Stimulated activated CD4-positive, alpha-beta T cell treated with anti-CD3 and anti-CD28 coated beads, Interleukin-2, amount 100 ng/mL, for 24 hours (primary cell): ENCODE measurements at regions not wholly inside any gene's neighbourhood (a gene's known extent, or its start where the extent isn't known, plus 50 kb on each side); places are given as distances from the start of the nearest gene placed in this dataset.
"Not testable (repeated sequence)": the region's sequence is repeated elsewhere in the genome, so short reads cannot be mapped to it uniquely, and the experiment has no call there.

Experiments
- DNase-seq, 2 donors: peaks; one replicate each; pipeline ENCODE4 v3.0.0-alpha.2; 2020

DNA sequence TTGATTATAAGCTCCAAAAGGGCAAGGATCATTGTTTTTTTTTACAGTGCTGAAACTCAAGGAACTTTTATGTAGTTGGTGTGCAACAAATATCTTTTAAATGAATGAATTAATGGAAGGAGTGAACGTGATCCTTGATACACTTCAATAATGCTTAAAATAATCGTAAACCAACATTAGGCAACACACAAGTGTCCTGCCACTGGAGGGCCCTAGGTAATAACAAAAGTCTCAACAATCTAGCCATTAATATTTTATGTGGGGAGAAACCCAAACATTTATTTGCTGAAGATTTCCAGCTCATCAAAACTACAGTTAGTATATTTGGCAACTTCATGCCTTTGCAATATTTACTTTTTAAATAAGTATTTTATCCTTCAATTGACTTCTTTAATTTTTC is 309.0 kb upstream of the FBXL7 start:
- no peak for DNase-seq

DNA sequence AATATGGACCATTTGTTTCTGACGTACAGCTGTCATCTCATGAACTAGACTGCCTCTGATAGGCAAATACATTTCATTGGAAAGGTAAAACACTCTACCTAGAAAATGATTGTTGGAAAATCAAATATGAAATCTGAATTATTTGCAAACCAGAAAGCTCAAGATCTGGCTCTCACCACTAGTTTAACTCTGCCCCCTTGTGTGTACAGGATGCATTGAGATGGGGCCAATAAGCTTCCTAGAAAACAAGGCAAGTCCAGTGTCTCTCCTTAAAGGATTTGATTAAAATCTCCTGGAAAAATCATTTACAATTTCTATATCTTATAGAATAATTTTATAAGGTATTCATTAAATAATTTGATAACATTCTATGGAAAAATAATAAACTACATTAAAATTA is 311.9 kb upstream of the ANKH start:
- DNase-seq, result no peak

DNA sequence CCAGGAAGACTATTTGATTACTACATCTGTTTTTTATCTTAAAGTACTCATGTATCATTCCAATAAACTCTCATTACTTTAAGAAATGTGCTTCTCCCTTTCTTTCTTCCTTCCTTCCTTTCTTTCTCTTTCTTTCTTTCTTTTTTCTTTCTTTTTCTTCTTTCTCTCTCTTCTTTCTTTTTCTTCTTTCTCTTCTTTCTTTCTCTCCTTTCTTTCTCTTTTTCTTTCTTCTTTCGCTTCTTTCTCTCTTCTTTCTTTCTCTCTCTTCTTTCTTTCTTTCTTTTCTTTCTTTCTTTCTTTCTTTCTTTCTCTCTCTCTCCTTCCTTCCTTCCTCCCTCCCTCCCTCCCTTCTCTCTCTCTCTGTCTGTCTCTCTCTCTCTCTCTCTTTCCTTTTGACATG is 298.6 kb upstream of the ANKH start:
- no peak for DNase-seq

DNA sequence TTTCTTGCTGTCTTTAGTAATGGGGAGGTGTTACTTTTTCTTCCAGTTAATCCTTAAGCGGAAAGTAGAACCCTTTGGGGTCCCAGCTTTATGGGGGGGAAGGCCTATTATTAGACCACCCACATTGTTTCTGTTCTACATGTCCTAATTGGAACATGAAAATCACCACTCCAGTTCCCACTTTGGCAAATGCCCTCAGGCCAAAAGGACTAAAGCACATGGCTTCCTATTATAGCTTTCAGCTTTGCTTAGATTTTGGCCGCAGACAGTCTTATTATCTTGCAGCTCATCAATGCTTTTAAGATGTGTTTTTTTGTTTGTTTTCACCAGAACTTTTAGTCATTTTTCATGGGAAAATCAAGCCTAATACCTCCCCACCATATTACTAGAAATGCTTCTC is 296.8 kb upstream of the ANKH start:
- DNase-seq, result no peak

DNA sequence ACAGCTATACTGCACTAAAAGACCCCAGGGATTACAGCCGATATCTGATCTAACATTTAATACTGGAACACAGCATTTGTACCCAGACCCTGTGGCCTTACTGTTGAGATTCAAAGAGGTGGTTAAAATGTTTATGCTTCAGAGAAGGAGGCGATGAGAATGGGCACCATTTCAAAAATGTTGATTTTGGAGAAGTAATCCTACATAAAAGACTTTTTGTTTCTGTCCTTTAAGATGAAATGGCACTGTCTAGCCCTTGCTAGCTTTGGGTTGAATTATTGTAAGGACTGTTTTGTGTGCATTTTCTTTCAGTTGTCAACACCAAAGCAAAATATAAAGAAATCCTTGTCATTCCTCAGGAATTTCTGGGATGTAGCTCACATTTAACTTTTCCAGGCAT is 288.5 kb upstream of the ANKH start:
- no peak for DNase-seq

DNA sequence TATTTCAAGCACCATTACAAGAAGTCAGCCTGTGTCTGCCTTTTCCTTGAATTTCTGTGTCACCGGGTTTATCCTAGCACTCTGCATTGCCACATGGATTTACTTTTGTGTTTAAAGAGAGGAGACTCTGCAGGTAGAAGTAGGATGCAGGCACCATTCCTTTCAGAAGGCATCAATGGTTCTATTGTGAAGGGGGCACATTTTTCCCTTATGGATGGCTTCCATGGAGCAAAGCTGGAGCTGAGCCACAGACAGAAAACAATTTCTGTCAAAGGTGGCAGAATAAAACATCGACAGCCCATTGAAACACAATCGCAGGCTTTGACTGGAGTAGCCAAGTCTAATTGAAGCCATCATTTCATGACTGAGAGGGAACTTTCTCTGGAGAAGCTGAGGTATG is 288.0 kb upstream of the ANKH start:
- DNase-seq, result no peak

DNA sequence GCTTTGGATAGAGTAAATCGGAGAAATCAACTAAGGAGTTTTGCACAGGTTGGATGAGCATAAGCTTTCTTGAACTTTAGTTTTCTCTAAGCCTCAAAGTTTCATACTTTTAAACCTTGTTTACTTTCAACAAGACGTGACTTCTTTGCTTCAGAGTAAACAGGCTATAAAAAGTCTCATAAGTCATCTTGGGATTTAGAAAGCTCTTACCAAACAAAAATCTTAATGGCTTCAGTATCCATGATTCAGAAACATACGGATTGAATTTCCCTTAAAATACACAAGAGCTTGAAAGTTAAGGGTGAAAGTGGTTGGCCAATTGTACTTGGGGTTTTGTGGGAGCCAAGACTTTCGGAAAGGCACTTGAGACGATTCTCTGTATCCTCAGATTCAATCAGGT is 270.9 kb upstream of the ANKH start:
- DNase-seq, result no peak

DNA sequence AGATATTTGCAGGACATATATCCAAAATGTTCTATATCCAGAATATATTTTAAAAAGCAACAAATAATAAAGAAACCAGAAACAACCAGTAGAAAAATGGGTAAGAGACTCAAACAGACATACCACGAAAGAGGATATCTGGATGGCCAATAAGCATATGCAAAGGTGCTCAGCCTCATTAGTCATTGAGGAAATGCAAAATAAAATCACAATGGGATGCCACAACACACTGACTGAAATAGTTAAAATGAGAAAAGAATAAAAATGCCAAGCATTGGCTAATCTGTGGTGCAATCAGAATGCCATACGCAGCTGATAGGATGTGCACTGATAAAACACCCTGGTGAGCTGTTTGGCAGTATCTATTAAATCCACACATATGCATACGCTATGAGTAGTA is 265.8 kb upstream of the ANKH start:
- DNase-seq, result no peak

DNA sequence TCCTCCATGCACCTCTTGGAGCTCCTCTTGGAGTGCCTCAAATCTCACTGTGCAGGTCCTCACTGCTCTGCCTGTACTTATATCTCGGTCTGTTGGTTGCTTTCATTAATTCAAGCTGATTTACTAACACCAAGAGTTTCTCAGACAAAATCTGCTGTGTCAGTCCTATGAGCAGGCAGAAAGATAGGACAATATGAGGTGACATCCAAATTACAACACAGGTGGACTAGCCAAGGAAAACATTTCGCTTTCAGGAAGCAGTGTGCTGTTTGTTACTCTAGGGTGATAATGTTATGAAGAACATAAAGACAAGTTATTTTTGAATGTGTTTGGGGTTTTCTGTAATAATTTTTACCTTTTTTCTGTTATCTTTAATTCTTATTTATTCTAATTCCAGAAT is 264.1 kb upstream of the ANKH start:
- no peak for DNase-seq

DNA sequence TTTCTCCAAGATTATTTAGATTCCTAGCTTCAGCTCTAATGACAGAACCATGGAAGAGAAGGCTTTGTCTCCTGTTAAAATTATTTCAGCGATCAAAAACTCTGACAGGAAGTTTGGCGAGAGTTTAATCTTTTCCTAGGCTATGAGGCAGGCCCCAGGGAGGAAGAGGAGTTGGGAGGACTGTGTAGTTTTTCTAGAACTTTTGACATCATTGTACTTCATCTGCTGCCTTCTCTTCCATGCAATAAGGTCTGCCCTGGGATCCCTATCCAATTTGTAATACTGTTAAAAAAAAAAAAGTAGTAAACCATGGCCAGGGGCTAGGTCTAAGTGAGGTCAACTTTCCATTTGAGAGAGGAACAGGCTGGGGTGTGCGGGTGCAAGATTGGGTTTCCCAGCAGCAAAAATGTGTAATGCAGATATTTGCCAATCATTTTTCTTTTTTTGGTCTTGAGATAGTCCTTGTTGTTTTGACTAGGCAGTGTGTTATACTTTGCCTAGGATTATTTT is 261.9 kb upstream of the ANKH start:
- DNase-seq, result no peak

DNA sequence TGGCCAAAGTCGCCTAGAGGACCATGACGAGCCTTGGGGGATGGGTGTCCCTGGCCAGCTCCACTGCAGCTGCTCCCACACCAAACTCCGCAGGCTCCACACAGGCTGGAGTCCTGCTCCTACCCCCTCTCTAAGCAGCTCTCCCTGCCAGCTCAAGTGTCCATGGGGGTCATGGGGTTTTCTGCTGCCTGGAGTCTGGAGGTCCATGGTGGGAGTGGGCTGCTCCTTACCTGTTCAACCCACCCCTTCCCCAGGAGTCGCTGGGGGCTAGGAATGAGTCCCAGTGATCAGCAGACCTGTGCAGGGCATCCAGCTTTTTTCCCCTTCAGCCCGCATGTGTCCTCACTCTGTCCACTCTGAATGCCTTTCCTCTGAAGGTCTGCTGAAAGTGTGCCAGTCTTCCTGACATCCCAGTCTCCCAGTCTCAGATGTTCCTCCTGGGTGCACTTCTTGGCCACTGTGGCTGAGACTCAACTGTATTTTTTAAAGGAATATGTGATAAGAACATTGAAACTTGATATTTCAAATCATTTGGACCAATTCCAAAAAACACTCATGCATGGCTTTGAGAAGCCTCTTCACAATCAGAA is 261.3 kb upstream of the ANKH start:
- no peak for DNase-seq

DNA sequence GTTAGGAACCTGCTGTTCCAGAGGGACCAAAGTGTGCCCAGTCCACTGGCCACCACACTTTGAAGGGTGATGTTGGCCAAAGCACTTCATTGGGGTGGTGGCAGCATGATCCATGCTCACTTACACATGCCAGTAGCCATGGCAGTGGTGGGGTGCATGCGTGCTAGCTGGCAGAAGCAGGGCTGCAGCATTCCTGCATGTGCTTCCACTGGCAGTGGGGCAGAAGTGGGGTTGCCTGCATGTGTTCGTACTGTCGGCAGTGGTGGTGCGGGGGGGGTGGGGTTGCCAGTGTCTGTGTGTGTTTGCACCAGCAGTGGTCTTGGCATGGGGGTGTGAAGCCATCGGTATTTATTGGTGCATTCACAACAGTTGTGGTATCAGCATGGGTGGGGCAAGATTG is 260.3 kb upstream of the ANKH start:
- DNase-seq, result no peak

DNA sequence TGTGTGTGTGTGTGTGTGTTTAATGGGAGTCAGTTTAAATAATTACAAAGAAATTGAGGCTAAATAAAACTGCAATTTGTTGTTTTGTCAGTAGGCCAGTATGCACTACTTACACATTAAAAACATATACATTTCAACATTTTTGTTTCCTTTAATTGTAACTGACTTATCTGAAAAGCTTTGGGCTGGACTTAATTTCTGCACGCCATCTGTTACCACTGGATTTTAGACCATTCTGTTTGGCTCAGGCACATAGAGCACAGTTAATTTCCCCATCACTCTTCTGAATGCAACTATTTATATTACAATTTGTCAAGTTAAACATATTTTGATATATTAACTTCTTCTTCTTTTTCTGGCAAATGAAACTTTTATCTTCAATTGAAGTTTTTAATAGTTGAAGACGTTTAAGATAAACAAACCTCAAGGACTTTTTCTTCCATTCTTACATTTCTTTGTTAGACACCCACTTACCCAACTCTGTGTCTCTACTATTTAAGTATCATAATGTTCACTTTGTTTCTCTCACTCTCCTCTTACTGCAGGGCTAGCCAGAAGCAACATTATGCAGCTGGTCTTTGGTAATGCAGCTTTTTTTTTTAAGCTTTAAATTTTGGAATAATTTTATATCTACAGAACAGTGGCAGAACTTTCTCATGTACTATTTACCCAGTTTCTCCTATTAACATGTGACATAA is 253.4 kb upstream of the ANKH start:
- DNase-seq, result no peak

DNA sequence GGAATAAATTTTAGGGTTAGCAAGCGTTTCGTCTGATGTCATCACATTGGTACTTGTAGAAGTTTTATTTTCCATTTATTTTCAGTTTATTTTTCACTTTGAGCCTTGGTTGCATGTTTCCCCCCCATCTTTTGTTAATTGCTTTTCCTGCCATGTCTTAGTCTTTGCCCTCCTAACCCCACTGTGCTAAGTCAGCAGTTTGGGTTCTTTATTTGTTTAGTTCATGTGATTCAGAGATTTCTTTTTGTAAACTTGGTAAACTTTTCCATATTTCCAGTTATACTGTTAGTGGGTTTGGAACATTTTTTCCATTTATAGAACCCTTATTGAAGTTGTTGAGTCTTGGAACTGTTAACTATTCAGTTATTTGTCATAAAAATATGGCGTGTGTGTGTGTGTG is 252.9 kb upstream of the ANKH start:
- no peak for DNase-seq

DNA sequence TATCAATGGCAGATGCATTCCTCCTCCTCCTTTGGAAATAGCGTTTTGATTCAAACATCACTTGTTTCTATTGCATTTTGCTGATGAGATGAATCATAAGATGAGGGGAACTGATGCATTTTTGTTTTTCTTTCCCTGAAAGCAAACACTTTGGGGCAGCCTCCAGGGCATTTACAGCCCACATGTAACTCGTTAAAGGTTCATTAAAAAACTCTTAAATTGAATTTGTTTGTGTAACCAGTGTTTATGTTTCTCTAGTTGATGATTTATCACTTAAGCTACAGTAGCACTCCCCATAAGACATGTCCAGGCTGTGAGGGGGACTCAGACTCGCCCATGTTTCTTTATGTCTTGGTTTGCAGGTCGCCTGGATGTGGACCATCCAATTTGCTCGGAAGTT is 246.1 kb upstream of the ANKH start:
- DNase-seq, result no peak

DNA sequence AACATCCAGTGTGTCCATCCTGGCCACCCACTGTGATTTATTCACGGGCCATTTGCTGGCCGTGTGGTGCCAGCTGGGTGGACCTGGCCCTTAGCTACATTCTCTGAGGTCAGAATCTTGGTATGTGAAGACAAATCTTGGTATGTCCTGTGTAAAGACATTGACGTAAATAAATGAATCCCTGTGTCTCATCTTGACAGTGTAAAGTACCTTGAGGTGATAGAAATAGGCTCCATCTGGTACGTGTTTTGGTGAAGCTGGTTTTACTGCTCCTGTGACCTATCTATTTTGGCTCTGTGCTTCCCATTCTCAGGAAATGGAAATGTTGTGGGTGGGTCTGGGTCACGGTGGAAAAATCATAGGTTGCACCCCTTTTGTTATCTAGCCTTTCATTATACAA is 245.4 kb upstream of the ANKH start:
- DNase-seq, result no peak

DNA sequence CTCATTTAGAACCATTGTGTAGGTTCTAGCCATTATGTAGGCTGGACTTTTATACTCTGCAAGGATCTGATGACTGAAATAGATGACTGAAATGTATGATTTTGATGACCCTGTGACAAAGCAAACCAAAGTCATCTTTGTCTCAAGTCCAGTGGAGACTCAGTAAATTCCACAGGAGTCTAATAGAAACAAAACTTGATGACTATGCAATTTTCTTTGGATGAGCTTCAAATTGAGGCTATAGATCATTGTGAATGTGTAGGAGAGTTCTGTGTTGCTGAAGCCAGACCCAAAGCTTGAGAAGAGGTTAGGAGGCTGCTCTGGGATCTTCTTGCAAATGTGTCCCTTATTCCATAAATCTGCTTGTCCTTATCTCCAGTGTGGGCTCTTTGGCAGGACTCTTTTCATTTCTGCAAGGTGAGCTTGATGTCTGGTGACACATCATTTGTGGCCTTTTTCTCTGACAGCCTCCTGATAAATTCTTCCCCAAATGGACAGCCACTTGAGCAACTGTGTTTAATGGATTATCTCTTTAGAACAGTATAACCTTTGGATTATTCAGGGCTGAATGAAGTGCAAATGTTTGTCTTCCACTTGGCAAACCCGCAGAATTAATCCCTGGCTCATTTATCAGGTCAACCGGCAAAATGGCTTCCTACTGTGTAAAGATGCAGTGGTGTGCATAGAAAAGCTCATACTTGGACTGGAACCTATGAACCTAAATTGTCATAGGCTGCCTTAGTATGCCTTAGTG is 235.1 kb upstream of the ANKH start:
- no peak for DNase-seq

DNA sequence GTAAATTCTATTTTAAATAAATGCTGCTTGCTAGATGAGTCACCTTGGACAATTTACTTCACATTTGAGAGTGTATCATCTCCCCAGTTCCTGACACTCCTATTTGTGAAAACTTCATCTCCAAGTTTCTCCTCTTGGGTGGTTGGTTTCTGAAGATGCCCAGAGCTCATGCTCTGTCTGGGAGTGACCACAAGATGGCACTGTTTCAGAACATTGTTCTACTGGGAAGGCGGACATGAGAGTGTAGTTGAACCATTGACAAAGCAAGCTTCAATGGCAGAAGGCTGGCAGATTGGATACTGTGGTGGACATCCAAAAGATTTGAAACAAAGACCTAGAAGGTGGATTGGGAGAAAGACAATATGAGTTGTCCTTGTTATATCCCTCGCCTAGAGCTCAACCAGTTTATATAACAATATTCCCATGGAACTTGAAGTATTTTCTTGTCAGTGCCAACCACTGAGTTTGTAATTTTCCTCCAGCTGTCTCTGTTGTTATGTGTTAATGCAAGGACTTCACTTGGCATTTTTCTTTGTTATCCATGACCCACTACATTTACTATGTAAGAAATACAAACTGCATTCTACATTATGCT is 234.3 kb upstream of the ANKH start:
- DNase-seq, result peak; percentile 22 to 32

DNA sequence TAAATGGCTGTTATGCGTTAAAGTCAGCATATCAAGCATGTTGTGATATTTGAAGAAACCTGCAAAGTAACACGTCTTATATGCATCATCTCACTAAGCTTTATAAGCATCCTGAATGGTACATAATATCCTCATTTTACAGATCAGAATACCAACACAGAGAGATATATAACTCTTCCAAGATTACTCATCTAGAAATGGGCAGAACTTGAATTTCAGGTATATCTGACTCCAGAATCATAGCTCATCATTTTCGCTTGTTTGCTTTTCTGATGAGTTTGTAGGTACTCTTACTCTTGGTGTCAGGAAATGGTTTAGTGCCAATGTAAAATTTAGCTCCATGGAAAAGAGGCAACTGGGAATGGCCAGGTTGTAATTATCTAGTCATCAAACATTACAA is 232.3 kb upstream of the ANKH start:
- DNase-seq, result no peak

DNA sequence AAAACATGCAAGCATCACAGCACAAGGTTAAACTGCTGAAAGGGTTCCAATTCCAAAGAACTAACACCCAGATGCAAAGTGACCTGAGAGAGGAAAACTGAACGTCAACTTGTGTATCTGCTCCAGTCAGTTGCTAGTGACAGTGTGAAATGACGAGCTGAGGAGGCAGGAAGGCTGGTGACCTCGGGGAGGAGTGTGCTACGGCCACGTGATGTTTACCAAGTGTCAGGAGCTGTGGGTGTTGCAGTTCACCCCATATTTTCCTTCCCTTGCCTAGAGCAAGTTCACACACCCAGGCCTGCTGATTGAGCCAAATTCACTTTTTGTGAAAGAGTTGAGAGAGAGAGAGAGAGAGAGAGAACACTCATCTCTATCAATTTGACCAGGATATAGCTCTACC is 231.6 kb upstream of the ANKH start:
- no peak for DNase-seq

DNA sequence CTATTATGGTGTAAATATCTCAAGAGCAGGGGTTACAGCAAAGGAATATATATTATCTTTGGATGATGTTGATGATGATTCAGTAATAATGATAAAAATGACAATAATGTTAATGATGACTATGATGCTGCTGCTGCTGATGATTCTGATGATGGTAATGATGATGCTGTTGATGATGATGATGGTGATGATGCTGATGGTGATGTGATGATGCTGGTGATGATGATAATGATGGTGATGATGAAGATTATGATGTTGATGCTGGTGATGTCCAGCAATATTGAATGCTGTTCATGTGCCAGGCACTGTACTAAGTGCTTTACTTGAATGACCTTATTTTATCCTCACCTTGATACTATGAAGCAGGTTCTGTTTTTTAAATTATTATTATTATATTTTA is 226.0 kb upstream of the ANKH start:
- DNase-seq, result no peak

DNA sequence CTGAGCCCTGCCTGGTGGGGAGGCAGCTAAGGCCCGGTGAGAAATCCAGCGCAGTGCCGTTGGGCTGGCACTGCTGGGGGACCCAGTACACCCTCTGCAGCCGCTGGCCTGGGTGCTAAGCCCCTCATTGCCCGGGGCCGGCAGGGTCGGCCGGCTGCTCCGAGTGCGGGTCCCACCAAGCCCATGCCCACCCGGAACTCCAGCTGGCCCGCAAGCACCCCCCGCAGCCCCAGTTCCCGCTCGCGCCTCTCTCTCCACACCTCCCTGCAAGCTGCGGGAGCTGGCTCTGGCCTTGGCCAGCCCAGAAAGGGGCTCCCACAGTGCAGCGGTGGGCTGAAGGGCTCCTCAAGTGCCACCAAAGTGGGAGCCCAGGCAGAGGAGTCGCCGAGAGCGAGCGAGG is 225.1 kb upstream of the ANKH start:
- not testable (repeated sequence) for DNase-seq

DNA sequence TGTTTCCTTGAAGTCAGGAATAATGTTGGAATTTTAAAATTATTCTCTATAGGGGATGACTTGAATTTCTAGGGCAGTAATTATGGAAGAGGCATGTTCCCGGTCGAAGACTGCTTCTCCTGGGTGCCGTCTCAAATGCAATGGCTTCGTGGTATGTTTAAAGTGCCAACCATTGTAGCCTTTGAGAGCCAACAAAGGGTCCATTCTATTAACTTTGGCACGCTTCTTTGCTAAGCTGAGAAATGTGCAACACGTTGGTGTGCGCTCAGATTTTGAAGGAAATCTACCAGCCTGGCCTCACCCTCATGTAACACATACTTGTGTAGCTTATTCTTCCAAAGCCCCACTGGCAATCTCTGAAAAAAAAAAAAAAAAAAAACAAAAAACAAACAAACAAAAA is 221.2 kb upstream of the ANKH start:
- no peak for DNase-seq

DNA sequence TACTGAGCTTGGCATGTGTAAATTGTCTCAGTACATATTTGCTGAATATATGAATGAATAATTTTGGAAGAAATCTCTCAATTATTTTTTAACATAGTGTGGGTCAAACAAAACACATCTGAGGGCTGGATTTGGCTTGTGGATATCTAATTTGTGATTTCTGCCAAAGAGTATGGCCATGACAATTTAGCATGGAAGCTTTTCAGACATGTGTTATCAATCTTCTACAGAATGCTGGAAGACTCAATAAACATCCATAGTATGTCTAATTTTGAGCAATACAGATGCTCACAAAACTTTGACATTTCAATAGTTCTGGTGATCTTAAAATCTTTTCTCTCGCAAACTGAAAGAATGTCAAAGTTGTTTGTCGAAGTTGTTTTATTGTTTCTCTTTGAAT is 214.1 kb upstream of the ANKH start:
- no peak for DNase-seq
